ENCODE measurements at regions not wholly inside any gene's neighbourhood (a gene's known extent, or its start where the extent isn't known, plus 50 kb on each side); places are given as distances from the start of the nearest gene placed in this dataset.

DNA sequence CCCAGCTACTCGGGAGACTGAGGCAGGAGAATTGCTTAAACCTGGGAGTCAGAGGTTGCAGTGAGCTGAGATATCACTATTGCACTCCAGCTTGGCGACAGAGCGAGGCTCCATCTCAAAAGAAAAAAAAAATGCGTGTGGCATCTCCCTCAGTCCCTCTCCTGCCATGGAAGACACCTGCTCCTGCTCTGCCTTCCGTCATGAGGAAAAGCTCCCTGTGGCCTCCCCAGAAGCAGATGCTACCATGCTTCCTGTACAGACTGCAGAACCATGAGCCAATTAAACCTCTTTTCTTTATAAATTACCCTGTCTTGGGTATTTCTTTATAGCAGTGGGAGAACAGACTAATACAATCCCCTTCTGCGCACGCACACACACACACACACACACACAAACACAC is 249.4 kb downstream of the MN1 start:
- TF ChIP-seq GATA3 (IDR thresholded peaks at IDR 0.05; ENCODE audit: low read depth, low read length) (no peak), GATA2 (IDR thresholded peaks at IDR 0.05; ENCODE audit: low read depth, low read length) (no peak)
